SK-N-SH (cell line): ENCODE measurements at regions not wholly inside any gene's neighbourhood (a gene's known extent, or its start where the extent isn't known, plus 50 kb on each side); places are given as distances from the start of the nearest gene placed in this dataset.

Experiments
- CTCF ChIA-PET: fragments of 300-600, 350-600 bp; formaldehyde crosslinking; extraction: SDS; loops from one replicate; lab custom pipeline; 2021; lab: Yijun Ruan, JAX
- POLR2A ChIA-PET: fragments of 350-600 bp; sonication (Branson Sonifier 250); formaldehyde crosslinking; extraction: SDS; loops from one replicate; lab custom pipeline; 2020; ENCODE audit warnings: antibody characterized with exemption, inconsistent platforms; lab: Yijun Ruan, JAX
- DNase-seq: peaks from one replicate; pipeline ENCODE4 v3.0.0; 2012
- H2AFZ ChIP-seq: fragments of 200-600 bp; sonication (generic); 2 replicates; pipeline ENCODE4 v1.8.1; 2016; ENCODE audit warnings: antibody characterized with exemption, mild to moderate bottlenecking, low read depth
- H3F3A ChIP-seq: fragments of 200-600 bp; sonication (generic); replicated peaks from 2 replicates; pipeline ENCODE3; 2016; ENCODE audit warnings: antibody characterized with exemption, mild to moderate bottlenecking; ENCODE audit not compliant: insufficient read depth
- H3K27ac ChIP-seq, 2 experiments: fragments of 200-500 bp in 1 of 2; fragments of 200-600 bp in 1 of 2; sonication (Bioruptor generic) in 1 of 2; sonication (generic), shearing (Covaris generic) in 1 of 2; 2 replicates each; pipeline versions ENCODE4 v1.5.1 to v1.6.1; 2014 to 2016; ENCODE audit warnings: low read depth in 2 of 2, inconsistent platforms in 1 of 2, low read length in 1 of 2, mild to moderate bottlenecking in 1 of 2, mixed read lengths in 1 of 2
- H3K27me3 ChIP-seq: fragments of 200-600 bp; sonication (generic), shearing (Covaris generic); 2 replicates; pipeline ENCODE4 v1.6.1; 2016; ENCODE audit warnings: mixed run types; ENCODE audit not compliant: insufficient read depth
- H3K36me3 ChIP-seq, 2 experiments: fragments of 200-500 bp in 1 of 2; fragments of 200-600 bp in 1 of 2; sonication (Bioruptor generic) in 1 of 2; sonication (generic) in 1 of 2; replicated peaks in 1 of 2; 2 replicates each; pipeline versions ENCODE3 to v1.5.1; 2014 to 2016; ENCODE audit warnings: low read length in 1 of 2, mild to moderate bottlenecking in 1 of 2; ENCODE audit not compliant: insufficient read depth in 2 of 2, control insufficient read depth in 1 of 2
- H3K4me1 ChIP-seq, 2 experiments: fragments of 200-500 bp in 1 of 2; fragments of 200-600 bp in 1 of 2; sonication (Bioruptor generic) in 1 of 2; sonication (generic), shearing (Covaris generic) in 1 of 2; 2 replicates each; pipeline versions ENCODE4 v1.5.1 to v1.6.1; 2014 to 2016; ENCODE audit warnings: low read depth in 1 of 2, low read length in 1 of 2, mixed run types in 1 of 2; ENCODE audit not compliant: insufficient read depth in 2 of 2, control insufficient read depth in 1 of 2
- H3K4me2 ChIP-seq: fragments of 200-600 bp; sonication (generic), shearing (Covaris generic); 2 replicates; pipeline ENCODE4 v1.6.1; 2017; ENCODE audit warnings: mixed run types
- H3K4me3 ChIP-seq, 2 experiments: fragments of 200-500 bp in 1 of 2; fragments of 200-600 bp in 1 of 2; sonication (Bioruptor generic) in 1 of 2; sonication (generic), shearing (Covaris generic) in 1 of 2; 2 replicates each; pipeline versions ENCODE4 v1.5.1 to v1.8.1; 2014 to 2016; ENCODE audit warnings: low read depth in 2 of 2, inconsistent platforms in 1 of 2, low read length in 1 of 2, mild to moderate bottlenecking in 1 of 2, mixed read lengths in 1 of 2, moderate library complexity in 1 of 2
- H3K79me2 ChIP-seq: fragments of 200-600 bp; sonication (generic); 2 replicates; pipeline ENCODE4 v1.8.1; 2017; ENCODE audit warnings: mild to moderate bottlenecking; ENCODE audit not compliant: insufficient read depth
- H3K9ac ChIP-seq: fragments of 200-600 bp; sonication (generic); 2 replicates; pipeline ENCODE4 v1.6.1; 2017; ENCODE audit warnings: mixed run types
- H3K9me2 ChIP-seq: fragments of 200-600 bp; sonication (generic); 2 replicates; pipeline ENCODE4 v1.6.1; 2017; ENCODE audit warnings: mixed run types
- H3K9me3 ChIP-seq: fragments of 200-600 bp; sonication (generic); 2 replicates; pipeline ENCODE4 v1.6.1; 2017; ENCODE audit warnings: mixed run types, mild to moderate bottlenecking, moderate library complexity
- H4K20me1 ChIP-seq: fragments of 200-600 bp; sonication (generic); 2 replicates; pipeline ENCODE4 v1.6.1; 2017; ENCODE audit warnings: mild to moderate bottlenecking, mixed run types; ENCODE audit not compliant: insufficient read depth
- CHD2 ChIP-seq: fragments of 150-350 bp; IDR thresholded peaks from 2 replicates; pipeline ENCODE4 v1.6.1; 2018; ENCODE audit warnings: low read length; ENCODE audit not compliant: partially characterized antibody
- ELF1 ChIP-seq: IDR thresholded peaks from 2 replicates; pipeline ENCODE4 v1.4.0; 2012
- EZH2phosphoT487 ChIP-seq: fragments of 200-600 bp; sonication (generic); IDR thresholded peaks from 2 replicates; pipeline ENCODE4 v1.6.1; 2017; ENCODE audit warnings: low read depth, mixed run types, mild to moderate bottlenecking, antibody characterized with exemption, moderate library complexity, borderline replicate concordance
- FOXJ3 ChIP-seq: sonication (generic); formaldehyde crosslinking; IDR thresholded peaks from 2 replicates; pipeline ENCODE4 v1.5.1; 2020; ENCODE audit warnings: mild to moderate bottlenecking, missing genetic modification reagents
- GATA2 ChIP-seq: sonication (generic); formaldehyde crosslinking; IDR thresholded peaks from 2 replicates; pipeline ENCODE4 v1.5.0; 2020; ENCODE audit warnings: mild to moderate bottlenecking, missing genetic modification reagents
- JUND ChIP-seq: IDR thresholded peaks from 2 replicates; pipeline ENCODE4 v1.4.0; 2012
- MXI1 ChIP-seq: IDR thresholded peaks from 2 replicates; pipeline ENCODE4 v1.6.1; 2012; ENCODE audit warnings: mild to moderate bottlenecking, low read depth, low read length, improper control_type of control experiment
- NRF1 ChIP-seq: IDR thresholded peaks from 2 replicates; pipeline ENCODE4 v1.6.1; 2012; ENCODE audit warnings: low read depth, mild to moderate bottlenecking, low read length
- POLR2AphosphoS5 ChIP-seq: IDR thresholded peaks from 2 replicates; pipeline ENCODE4 v1.6.1; 2012; ENCODE audit warnings: low read depth, low read length
- RCOR1 ChIP-seq: fragments of 150-350 bp; IDR thresholded peaks from 2 replicates; pipeline ENCODE4 v1.6.1; 2017; ENCODE audit warnings: antibody characterized with exemption, low read length
- RFX5 ChIP-seq: IDR thresholded peaks from 2 replicates; pipeline ENCODE4 v1.6.1; 2012; ENCODE audit warnings: mild to moderate bottlenecking, improper control_type of control experiment, low read length
- SIN3A ChIP-seq: IDR thresholded peaks from 2 replicates; pipeline ENCODE4 v1.6.1; 2012; ENCODE audit warnings: low read depth, mild to moderate bottlenecking, low read length, moderate library complexity, borderline replicate concordance
- TCF12 ChIP-seq: IDR thresholded peaks from 2 replicates; pipeline ENCODE4 v1.4.0; 2012
- TEAD4 ChIP-seq: IDR thresholded peaks from 2 replicates; pipeline ENCODE4 v1.4.0; 2012; ENCODE audit warnings: mild to moderate bottlenecking, borderline replicate concordance; ENCODE audit not compliant: insufficient read depth
- USF1 ChIP-seq: IDR thresholded peaks from 2 replicates; pipeline ENCODE4 v1.4.0; 2012; ENCODE audit warnings: low read depth, borderline replicate concordance
- USF2 ChIP-seq: fragments of 150-350 bp; IDR thresholded peaks from 2 replicates; pipeline ENCODE4 v1.6.1; 2017; ENCODE audit warnings: antibody characterized with exemption, low read length, low read depth, borderline replicate concordance
- YY1 ChIP-seq: IDR thresholded peaks from 2 replicates; pipeline ENCODE4 v1.4.0; 2012; ENCODE audit warnings: low read depth, mild to moderate bottlenecking
- WGBS: methylation state at CpG from one replicate; pipeline ENCODE4 v1.1.6; 2017; ENCODE audit warnings: low lambda C conversion rate; 5-methylcytosine and 5-hydroxymethylcytosine counted together
- TF ChIP-seq, protein P1 (sequence below): IDR thresholded peaks from 2 replicates; pipeline ENCODE4 v1.6.1; 2012; ENCODE audit warnings: mild to moderate bottlenecking, low read depth, low read length, moderate library complexity
- TF ChIP-seq, protein P2 (sequence below): IDR thresholded peaks from 2 replicates; pipeline ENCODE4; 2012

GRCh38 chrX:16222151-16222550 lies 54.9 kb downstream of the MAGEB17 start:
- Histone ChIP-seq H3K27me3 (no peaks in the 10 kb centered on the region), H4K20me1 (no peaks in the 10 kb centered on the region), H3K79me2 (no peaks in the 10 kb centered on the region), H3K9me2 (0 out of 2 replicates have a peak, but pooled peaks cover 4% of the 10 kb centered on the region), H3K4me3 (no peak overlapping the region), H3F3A (no peaks in the 10 kb centered on the region), H2AFZ (no peak overlapping the region), H3K9ac (no peak overlapping the region), H3K36me3 (no peaks in the 10 kb centered on the region), H3K9me3 (no peaks in the 10 kb centered on the region), H3K4me1 (no peaks in the 10 kb centered on the region), H3K4me2 (no peak overlapping the region), H3K27ac (no peak overlapping the region)
- CTCF ChIA-PET = no interaction called here
- POLR2A ChIA-PET = no interaction called here
- no peak for DNase-seq
- TF ChIP-seq TCF12 (0 out of 2 replicates have a peak, but pooled peaks have one; percentile 9), CHD2 (no peak), USF1 (no peak), TEAD4 (0 out of 2 replicates have a peak, but pooled peaks have one; percentile 21), JUND (peak; percentile 18; the same call in 1 of the 2 replicates)

DNA sequence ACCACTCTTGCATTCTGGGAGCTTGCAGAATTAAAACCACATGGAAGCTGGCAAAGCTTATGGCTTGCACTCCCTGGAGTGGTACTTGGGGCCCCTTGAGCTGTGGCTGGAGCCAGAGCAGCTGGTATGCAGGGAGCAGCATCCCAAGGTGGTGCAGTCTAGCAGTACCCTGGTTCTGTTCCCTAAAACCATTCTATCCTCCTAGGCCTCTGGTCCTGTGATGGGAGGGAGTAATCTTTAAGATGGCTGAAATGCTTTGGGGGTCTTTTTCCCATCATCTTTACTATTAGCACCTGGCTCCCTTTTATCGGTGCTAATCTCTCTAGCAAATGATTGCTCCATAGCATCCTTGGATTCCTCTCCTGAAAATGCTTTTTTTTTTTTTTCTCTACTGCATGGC lies 56.1 kb downstream of the MAGEB17 start:
- DNase-seq = no peak
- 0 out of 2 replicates have a peak, but pooled peaks cover 4% of the 10 kb centered on the region for H3K9me2 ChIP-seq
- H3K36me3 ChIP-seq = no peaks in the 10 kb centered on the region
- 79% methylated on average over 1 of the region's 1 CpG for WGBS
- H3F3A ChIP-seq = no peaks in the 10 kb centered on the region
- H3K79me2 ChIP-seq = no peaks in the 10 kb centered on the region
- H3K9me3 ChIP-seq = no peaks in the 10 kb centered on the region
- no peaks in the 10 kb centered on the region for H3K4me1 ChIP-seq
- no peaks in the 10 kb centered on the region for H4K20me1 ChIP-seq
- H3K27ac ChIP-seq = no peak overlapping the region
- CTCF ChIA-PET = no interaction called here
- H3K27me3 ChIP-seq = no peaks in the 10 kb centered on the region
- TF ChIP-seq POLR2AphosphoS5 (no peak), FOXJ3 (no peak), RCOR1 (no peak), USF2 (no peak), GATA2 (CRISPR knock-in tag) (no peak), RFX5 (no peak), NRF1 (no peak), TEAD4 (no peak), TCF12 (no peak), USF1 (no peak), SIN3A (no peak), MXI1 (no peak), EZH2phosphoT487 (no peak), ELF1 (no peak), YY1 (no peak), CHD2 (no peak)
- TF ChIP-seq, protein P1, sequence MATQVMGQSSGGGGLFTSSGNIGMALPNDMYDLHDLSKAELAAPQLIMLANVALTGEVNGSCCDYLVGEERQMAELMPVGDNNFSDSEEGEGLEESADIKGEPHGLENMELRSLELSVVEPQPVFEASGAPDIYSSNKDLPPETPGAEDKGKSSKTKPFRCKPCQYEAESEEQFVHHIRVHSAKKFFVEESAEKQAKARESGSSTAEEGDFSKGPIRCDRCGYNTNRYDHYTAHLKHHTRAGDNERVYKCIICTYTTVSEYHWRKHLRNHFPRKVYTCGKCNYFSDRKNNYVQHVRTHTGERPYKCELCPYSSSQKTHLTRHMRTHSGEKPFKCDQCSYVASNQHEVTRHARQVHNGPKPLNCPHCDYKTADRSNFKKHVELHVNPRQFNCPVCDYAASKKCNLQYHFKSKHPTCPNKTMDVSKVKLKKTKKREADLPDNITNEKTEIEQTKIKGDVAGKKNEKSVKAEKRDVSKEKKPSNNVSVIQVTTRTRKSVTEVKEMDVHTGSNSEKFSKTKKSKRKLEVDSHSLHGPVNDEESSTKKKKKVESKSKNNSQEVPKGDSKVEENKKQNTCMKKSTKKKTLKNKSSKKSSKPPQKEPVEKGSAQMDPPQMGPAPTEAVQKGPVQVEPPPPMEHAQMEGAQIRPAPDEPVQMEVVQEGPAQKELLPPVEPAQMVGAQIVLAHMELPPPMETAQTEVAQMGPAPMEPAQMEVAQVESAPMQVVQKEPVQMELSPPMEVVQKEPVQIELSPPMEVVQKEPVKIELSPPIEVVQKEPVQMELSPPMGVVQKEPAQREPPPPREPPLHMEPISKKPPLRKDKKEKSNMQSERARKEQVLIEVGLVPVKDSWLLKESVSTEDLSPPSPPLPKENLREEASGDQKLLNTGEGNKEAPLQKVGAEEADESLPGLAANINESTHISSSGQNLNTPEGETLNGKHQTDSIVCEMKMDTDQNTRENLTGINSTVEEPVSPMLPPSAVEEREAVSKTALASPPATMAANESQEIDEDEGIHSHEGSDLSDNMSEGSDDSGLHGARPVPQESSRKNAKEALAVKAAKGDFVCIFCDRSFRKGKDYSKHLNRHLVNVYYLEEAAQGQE = no peak
- TF ChIP-seq, protein P2, sequence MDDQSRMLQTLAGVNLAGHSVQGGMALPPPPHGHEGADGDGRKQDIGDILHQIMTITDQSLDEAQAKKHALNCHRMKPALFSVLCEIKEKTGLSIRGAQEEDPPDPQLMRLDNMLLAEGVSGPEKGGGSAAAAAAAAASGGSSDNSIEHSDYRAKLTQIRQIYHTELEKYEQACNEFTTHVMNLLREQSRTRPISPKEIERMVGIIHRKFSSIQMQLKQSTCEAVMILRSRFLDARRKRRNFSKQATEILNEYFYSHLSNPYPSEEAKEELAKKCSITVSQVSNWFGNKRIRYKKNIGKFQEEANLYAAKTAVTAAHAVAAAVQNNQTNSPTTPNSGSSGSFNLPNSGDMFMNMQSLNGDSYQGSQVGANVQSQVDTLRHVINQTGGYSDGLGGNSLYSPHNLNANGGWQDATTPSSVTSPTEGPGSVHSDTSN = no peak
- TF ChIP-seq, all 33 proteins: peak for 0
- no peak overlapping the region for H3K9ac ChIP-seq
- POLR2A ChIA-PET = no interaction called here
- H3K4me3 ChIP-seq = no peak overlapping the region
- no peak overlapping the region for H3K4me2 ChIP-seq
- no peak overlapping the region for H2AFZ ChIP-seq
